ENCODE measurements at regions not wholly inside any gene's neighbourhood (a gene's known extent, or its start where the extent isn't known, plus 50 kb on each side); places are given as distances from the start of the nearest gene placed in this dataset.
"Not testable (repeated sequence)": the region's sequence is repeated elsewhere in the genome, so short reads cannot be mapped to it uniquely, and the experiment has no call there.

- no peak for DNase-seq
- Mint-ChIP-seq H3K4me3 (no peak overlapping the region), H3K27me3 (no peaks in the 10 kb centered on the region), H3K27ac (no peak overlapping the region), H3K4me1 (ENCODE audit: low read depth) (no peaks in the 10 kb centered on the region), H3K36me3 (ENCODE audit: low read depth) (no peaks in the 10 kb centered on the region), H3K9me3 (peaks cover 6% of the 10 kb centered on the region)
Observed at GRCh38 chr9:80491086-80491696, 919.4 kb downstream of the TLE4 start.

DNA sequence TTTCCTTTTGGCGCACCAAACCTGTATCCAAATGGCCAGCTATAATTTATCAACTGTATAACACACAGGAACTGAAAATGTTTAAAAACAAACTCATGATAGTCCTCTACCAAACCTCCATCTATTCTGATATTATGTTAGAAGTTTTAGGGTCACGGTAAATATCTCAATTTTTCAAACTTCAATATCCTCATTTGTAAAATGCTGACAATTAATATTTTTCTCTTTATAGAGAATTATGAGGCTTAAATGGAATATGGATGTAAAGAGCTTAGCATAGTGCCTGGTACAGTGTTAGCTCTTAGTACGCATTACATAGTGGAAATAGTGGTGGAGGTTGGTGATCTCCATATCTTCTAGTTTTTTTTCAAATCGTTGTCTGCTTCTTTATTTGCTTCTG is 917.6 kb downstream of the TLE4 start:
- H3K9me3 Mint-ChIP-seq, result peaks cover 4% of the 10 kb centered on the region
- DNase-seq, result no peak
- no peak overlapping the region for H3K4me3 Mint-ChIP-seq
- H3K4me1 Mint-ChIP-seq (ENCODE audit: low read depth), result no peaks in the 10 kb centered on the region
- no peaks in the 10 kb centered on the region for H3K27me3 Mint-ChIP-seq
- no peaks in the 10 kb centered on the region for H3K36me3 Mint-ChIP-seq (ENCODE audit: low read depth)
- no peak overlapping the region for H3K27ac Mint-ChIP-seq

DNA sequence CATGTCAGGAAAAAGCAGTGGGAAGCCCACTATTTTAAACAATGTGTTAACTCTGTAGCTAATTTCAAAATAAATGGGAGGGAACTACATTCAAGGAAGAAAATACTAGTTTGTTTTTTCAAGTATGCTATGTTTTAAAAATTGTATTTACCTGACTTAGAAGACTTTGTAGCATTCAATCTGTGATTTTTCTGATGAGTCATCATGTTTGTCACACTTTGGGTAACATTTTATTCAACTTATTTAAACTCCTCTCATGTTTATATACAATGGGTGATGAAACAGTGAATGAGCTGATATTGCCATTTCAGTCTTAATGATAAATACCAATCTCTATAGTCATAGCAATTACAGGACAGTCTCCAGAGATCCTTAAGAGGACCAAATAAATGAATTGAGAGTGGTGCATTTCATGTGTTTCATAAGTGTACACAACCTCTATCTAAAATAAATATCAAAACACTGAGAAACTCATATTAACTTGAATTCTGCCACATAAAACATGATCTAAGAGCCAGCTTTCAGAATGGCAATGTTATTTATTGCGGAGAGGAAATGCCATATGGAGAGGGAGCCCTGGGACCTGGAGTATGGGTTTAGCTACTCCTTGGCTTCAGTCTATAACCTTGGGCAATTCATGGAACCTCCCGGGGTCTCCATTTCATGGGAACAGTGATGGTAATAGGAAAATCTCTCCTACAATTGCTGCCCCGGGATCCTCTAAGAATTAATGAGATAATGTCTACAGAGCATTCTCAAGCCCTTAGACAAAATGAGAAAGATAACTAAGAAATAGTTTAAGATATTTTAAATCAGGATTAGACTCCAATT is 913.9 kb downstream of the TLE4 start:
- Mint-ChIP-seq H3K27ac (no peak overlapping the region), H3K36me3 (ENCODE audit: low read depth) (no peaks in the 10 kb centered on the region), H3K27me3 (no peaks in the 10 kb centered on the region), H3K9me3 (peaks cover 17% of the 10 kb centered on the region), H3K4me3 (no peak overlapping the region), H3K4me1 (ENCODE audit: low read depth) (no peaks in the 10 kb centered on the region)
- no peak for DNase-seq

- not testable (repeated sequence) for H3K36me3 Mint-ChIP-seq (ENCODE audit: low read depth); H3K4me3 Mint-ChIP-seq; DNase-seq; H3K4me1 Mint-ChIP-seq (ENCODE audit: low read depth); H3K27me3 Mint-ChIP-seq; H3K27ac Mint-ChIP-seq
- H3K9me3 Mint-ChIP-seq, result peaks cover 16% of the 10 kb centered on the region
Observed at GRCh38 chr9:80482251-80482650, 910.5 kb downstream of the TLE4 start.

DNA sequence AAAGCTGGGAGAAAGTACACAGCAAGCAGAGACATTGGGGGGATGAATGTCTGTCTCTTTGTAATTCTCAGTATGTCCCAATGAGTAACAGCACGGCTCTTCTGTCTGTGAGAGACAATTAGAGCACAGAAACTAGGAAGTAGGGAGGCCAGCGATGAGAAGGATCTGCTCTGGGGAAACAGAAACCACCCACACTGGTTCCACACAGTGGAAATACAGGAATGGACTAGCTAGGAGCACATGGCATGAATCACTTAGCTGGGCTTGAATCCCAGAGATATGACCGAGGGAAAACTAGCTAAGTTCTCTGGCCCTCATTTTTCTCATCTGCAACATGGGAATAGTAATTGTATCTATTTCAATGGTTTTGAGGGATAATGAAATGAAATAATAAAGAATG is 895.9 kb downstream of the TLE4 start:
- Mint-ChIP-seq H3K27ac (no peak overlapping the region), H3K9me3 (peaks cover 5% of the 10 kb centered on the region), H3K4me3 (no peak overlapping the region), H3K27me3 (no peaks in the 10 kb centered on the region), H3K36me3 (ENCODE audit: low read depth) (no peaks in the 10 kb centered on the region), H3K4me1 (ENCODE audit: low read depth) (no peaks in the 10 kb centered on the region)
- DNase-seq, result no peak

- H3K4me1 Mint-ChIP-seq (ENCODE audit: low read depth), result no peaks in the 10 kb centered on the region
- H3K4me3 Mint-ChIP-seq, result no peak overlapping the region
Observed at GRCh38 chr9:80465556-80465955, 893.8 kb downstream of the TLE4 start.

DNA sequence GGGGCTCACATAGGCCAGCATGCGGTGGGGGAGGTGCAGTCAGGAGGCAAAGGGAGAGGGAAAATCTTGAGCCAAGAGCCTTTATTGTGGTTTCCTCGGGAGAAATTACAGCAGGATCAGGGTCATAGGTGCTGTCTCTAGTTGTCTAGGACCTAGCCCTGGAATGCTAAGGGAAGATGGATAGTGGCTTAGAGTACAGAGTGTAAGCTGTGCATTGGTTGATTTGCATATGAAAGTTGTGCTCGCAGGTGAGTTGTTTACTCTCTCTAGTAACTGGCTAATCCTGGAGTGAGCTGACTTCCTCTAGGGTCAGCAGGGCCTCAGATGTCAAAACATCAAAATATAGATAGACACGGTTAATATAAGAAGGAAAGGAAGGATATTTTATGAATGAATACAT is 877.7 kb downstream of the TLE4 start:
- Mint-ChIP-seq H3K27me3 (no peaks in the 10 kb centered on the region), H3K9me3 (peaks cover 12% of the 10 kb centered on the region), H3K36me3 (ENCODE audit: low read depth) (no peaks in the 10 kb centered on the region), H3K4me3 (no peak overlapping the region), H3K4me1 (ENCODE audit: low read depth) (no peaks in the 10 kb centered on the region), H3K27ac (no peak overlapping the region)
- DNase-seq, result no peak

More at GRCh38 chr9:80465556-80465955, 893.8 kb downstream of the TLE4 start:
- H3K36me3 Mint-ChIP-seq (ENCODE audit: low read depth), result no peaks in the 10 kb centered on the region
- H3K27ac Mint-ChIP-seq, result no peak overlapping the region
- no peak for DNase-seq
- no peaks in the 10 kb centered on the region for H3K27me3 Mint-ChIP-seq
- H3K9me3 Mint-ChIP-seq, result peaks cover 5% of the 10 kb centered on the region

GRCh38 chr9:80448996-80449395 is 877.2 kb downstream of the TLE4 start:
- Mint-ChIP-seq H3K36me3 (ENCODE audit: low read depth) (no peaks in the 10 kb centered on the region), H3K9me3 (peaks cover 9% of the 10 kb centered on the region), H3K4me1 (ENCODE audit: low read depth) (no peaks in the 10 kb centered on the region), H3K27me3 (no peaks in the 10 kb centered on the region), H3K27ac (no peak overlapping the region), H3K4me3 (no peak overlapping the region)
- no peak for DNase-seq

DNA sequence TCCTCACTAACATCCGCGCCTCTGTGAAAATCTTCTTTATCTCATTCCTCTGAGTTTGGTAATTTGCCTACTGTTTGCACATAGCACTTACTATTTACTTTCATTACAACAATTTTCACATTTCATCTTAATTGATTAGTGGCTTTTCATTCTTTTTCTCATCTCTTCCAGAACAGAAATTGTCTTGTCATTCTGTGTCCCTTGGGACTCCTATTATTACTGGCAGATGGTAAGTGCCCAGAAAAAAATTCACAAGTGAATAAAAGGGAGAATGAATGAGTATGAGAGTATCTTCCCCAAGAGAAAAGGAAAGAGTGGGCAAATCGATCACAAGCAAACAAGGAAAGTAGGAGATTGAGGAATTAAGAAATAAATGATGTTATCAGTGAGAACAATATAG is 876.1 kb downstream of the TLE4 start:
- Mint-ChIP-seq H3K4me3 (no peak overlapping the region), H3K36me3 (ENCODE audit: low read depth) (no peaks in the 10 kb centered on the region), H3K9me3 (peaks cover 5% of the 10 kb centered on the region), H3K27me3 (no peaks in the 10 kb centered on the region), H3K4me1 (ENCODE audit: low read depth) (no peaks in the 10 kb centered on the region), H3K27ac (no peak overlapping the region)
- no peak for DNase-seq

- H3K27me3 Mint-ChIP-seq, result no peaks in the 10 kb centered on the region
Observed at GRCh38 chr9:80440724-80441123, 869.0 kb downstream of the TLE4 start.

GRCh38 chr9:80437825-80438224 is 866.1 kb downstream of the TLE4 start:
- Mint-ChIP-seq H3K4me3 (no peak overlapping the region), H3K27me3 (no peaks in the 10 kb centered on the region), H3K27ac (no peak overlapping the region), H3K4me1 (ENCODE audit: low read depth) (no peaks in the 10 kb centered on the region), H3K36me3 (ENCODE audit: low read depth) (no peaks in the 10 kb centered on the region), H3K9me3 (peaks cover 2% of the 10 kb centered on the region)
- DNase-seq, result no peak

More at GRCh38 chr9:80440724-80441123, 869.0 kb downstream of the TLE4 start:
- H3K36me3 Mint-ChIP-seq (ENCODE audit: low read depth), result no peaks in the 10 kb centered on the region
- H3K9me3 Mint-ChIP-seq, result peaks cover 4% of the 10 kb centered on the region
- no peak for DNase-seq
- H3K4me1 Mint-ChIP-seq (ENCODE audit: low read depth), result no peaks in the 10 kb centered on the region
- no peak overlapping the region for H3K4me3 Mint-ChIP-seq
- H3K27ac Mint-ChIP-seq, result no peak overlapping the region

- Mint-ChIP-seq H3K9me3 (peaks cover 2% of the 10 kb centered on the region), H3K27ac (no peak overlapping the region), H3K4me1 (ENCODE audit: low read depth) (no peaks in the 10 kb centered on the region), H3K27me3 (no peaks in the 10 kb centered on the region), H3K4me3 (no peak overlapping the region), H3K36me3 (ENCODE audit: low read depth) (no peaks in the 10 kb centered on the region)
- DNase-seq, result no peak
Observed at GRCh38 chr9:80437091-80437640, 865.4 kb downstream of the TLE4 start.

- H3K36me3 Mint-ChIP-seq (ENCODE audit: low read depth), result no peaks in the 10 kb centered on the region
- H3K4me1 Mint-ChIP-seq (ENCODE audit: low read depth), result no peaks in the 10 kb centered on the region
- DNase-seq, result no peak
- H3K4me3 Mint-ChIP-seq, result no peak overlapping the region
- no peak overlapping the region for H3K27ac Mint-ChIP-seq
- H3K27me3 Mint-ChIP-seq, result no peaks in the 10 kb centered on the region
- H3K9me3 Mint-ChIP-seq, result no peaks in the 10 kb centered on the region
Observed at GRCh38 chr9:80435591-80435990, 863.8 kb downstream of the TLE4 start.

DNA sequence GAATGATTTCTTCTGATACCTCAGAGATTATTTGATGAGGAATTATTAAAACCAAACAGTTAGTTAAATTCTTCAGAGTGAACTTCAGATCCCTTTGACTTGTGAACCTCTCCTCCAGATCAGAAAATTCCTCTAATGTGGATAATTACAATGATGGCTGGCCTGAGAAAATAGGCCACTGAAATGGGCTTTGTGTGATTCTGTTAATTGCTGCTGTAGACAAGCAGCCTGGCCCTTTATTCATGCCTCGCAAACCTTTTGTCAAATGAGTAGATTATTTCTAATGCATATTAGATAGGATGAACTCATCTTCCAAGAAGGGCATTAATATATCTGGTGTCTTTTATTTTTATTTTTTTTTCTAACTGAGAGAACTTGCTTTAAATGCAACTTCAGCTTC is 855.2 kb downstream of the TLE4 start:
- DNase-seq, result no peak
- peaks cover 4% of the 10 kb centered on the region for H3K9me3 Mint-ChIP-seq
- H3K4me1 Mint-ChIP-seq (ENCODE audit: low read depth), result no peaks in the 10 kb centered on the region
- no peaks in the 10 kb centered on the region for H3K27me3 Mint-ChIP-seq
- H3K27ac Mint-ChIP-seq, result no peak overlapping the region
- no peaks in the 10 kb centered on the region for H3K36me3 Mint-ChIP-seq (ENCODE audit: low read depth)
- H3K4me3 Mint-ChIP-seq, result no peak overlapping the region

GRCh38 chr9:80417211-80417773 is 845.5 kb downstream of the TLE4 start:
- H3K9me3 Mint-ChIP-seq, result peaks cover 25% of the 10 kb centered on the region
- DNase-seq, result no peak
- no peaks in the 10 kb centered on the region for H3K4me1 Mint-ChIP-seq (ENCODE audit: low read depth)
- H3K27me3 Mint-ChIP-seq, result no peaks in the 10 kb centered on the region
- no peaks in the 10 kb centered on the region for H3K36me3 Mint-ChIP-seq (ENCODE audit: low read depth)
- no peak overlapping the region for H3K27ac Mint-ChIP-seq
- no peak overlapping the region for H3K4me3 Mint-ChIP-seq
